ENCODE measurements at regions not wholly inside any gene's neighbourhood (a gene's known extent, or its start where the extent isn't known, plus 50 kb on each side); places are given as distances from the start of the nearest gene placed in this dataset.

GRCh38 chr9:135320331-135320730 lies 159.3 kb upstream of the PPP1R26 start:
- no peak for DNase-seq (ENCODE audit: low read depth)

DNA sequence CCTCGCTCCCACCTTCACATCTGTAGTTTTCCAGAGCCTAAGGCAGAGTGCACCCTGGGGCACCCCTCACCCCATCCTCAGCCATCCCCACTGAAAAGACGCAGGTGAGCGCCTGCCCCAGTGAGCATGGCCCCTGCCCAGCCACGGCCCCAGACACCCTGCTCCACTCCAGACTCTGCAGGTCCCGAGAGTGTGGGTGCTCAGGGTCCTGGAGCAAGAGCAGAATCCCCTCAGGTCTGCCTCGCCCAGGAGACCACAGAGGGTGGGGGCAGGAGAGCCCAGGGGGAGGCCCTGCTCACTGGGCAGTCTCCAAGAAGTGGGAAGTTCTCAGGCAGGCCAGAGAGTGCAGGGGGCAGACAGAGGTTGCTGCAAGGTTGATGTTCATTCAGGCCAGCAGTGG lies 158.6 kb upstream of the PPP1R26 start:
- no peak for DNase-seq (ENCODE audit: low read depth)

DNA sequence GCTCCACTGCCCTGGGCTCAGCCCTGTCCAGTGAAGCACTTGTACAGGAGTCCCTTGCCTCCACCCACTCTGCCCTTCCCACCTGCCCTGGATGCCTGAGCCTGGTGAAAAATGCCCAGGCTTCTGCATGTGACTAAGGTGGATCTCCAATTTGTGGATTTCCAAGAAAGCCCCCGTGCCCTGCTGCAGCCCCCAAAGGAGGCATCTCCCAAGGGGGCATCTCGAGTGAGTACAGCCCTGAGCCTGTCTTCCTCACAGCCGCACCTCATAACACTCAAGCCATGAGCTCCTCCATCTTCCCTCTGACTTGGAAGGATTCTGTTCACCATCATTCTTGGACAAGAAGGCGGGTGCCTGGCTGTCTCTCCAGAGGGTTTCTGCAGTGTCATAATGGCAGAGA lies 158.0 kb upstream of the PPP1R26 start:
- no peak for DNase-seq (ENCODE audit: low read depth)

DNA sequence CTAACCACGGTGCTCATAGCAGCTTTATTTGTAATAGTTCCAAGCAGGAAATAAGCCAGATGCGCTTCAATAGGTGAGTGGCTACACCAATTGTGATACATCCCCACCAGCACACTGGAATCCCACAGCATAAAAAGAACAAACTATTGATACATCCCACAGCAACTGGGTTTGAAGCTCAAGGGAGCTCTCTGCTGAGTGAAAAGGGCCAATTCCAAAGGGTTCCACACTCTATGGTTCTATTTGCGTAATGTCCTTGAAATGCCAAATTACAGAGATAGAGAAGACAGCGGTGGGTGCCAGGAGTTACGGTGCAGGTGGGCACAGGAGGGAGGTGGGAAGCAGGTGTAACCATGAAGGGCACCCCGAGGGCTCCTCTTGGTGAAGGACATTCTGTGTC lies 155.3 kb upstream of the PPP1R26 start:
- no peak for DNase-seq (ENCODE audit: low read depth)

DNA sequence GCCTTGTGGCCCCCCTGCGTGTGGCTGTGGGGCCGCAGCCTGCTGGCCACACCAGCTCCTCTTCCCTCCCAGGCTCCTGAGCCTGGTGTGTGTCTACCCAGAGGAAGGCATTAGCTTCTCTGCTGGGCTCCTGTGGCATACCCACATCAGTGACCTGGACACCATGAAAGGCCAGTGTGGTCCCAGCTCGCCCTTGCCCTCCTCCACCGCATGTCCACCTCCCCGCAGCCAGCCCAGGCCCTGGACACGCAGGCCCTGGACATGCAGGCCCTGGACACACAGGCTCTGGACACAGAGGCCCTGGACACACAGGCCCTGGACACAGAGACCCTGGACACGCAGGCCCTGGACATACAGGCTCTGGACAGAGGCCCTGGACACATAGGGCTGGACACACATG lies 153.4 kb upstream of the PPP1R26 start:
- no peak for DNase-seq (ENCODE audit: low read depth)

- no peak for DNase-seq (ENCODE audit: low read depth)
Observed at GRCh38 chr9:135326633-135327152, 152.9 kb upstream of the PPP1R26 start.

GRCh38 chr9:135328485-135329417 lies 150.8 kb upstream of the PPP1R26 start:
- DNase-seq (ENCODE audit: low read depth) = no peak

- no peak for DNase-seq (ENCODE audit: low read depth)
Observed at GRCh38 chr9:135329571-135330306, 149.8 kb upstream of the PPP1R26 start.

DNA sequence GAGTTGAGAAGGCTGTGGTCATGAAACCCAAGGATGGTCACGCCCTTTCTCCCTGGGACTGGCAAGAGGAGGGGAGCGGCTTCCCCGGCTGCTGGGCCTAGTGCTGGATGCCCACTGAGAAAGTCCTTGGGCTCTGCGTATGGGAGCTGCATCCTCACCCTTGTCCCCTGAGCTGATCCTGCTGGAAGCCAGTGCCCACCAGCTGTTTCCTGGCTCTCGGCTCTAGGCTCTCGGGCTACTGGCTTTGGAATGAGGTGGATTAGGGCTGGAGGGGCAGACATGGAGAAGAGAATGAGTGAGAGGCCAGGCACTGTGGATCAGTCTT lies 149.3 kb upstream of the PPP1R26 start:
- DNase-seq (ENCODE audit: low read depth) = no peak

GRCh38 chr9:135330685-135331590 lies 148.6 kb upstream of the PPP1R26 start:
- no peak for DNase-seq (ENCODE audit: low read depth)

DNA sequence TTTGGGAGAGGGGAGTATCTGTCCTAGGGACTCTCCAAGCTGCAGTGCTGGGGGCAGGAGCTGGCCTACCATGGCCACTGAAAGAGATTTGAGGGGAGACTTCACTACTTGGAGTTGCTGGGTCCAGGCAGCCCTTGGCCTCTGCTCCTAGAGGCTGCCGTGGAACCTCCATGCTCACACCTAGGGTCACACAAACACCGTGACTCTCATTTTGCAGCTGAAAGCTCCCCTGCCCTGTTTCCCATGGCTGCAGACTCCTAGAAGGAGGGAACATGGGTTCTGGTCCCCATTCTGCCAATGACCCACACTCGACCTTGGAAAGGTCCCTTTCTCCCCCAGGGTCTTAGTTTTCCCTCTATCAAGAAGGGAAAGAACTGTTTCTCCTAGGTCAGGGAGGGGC lies 147.1 kb upstream of the PPP1R26 start:
- DNase-seq (ENCODE audit: low read depth) = no peak

- DNase-seq (ENCODE audit: low read depth) = no peak
Observed at GRCh38 chr9:135332979-135333748, 146.4 kb upstream of the PPP1R26 start.

DNA sequence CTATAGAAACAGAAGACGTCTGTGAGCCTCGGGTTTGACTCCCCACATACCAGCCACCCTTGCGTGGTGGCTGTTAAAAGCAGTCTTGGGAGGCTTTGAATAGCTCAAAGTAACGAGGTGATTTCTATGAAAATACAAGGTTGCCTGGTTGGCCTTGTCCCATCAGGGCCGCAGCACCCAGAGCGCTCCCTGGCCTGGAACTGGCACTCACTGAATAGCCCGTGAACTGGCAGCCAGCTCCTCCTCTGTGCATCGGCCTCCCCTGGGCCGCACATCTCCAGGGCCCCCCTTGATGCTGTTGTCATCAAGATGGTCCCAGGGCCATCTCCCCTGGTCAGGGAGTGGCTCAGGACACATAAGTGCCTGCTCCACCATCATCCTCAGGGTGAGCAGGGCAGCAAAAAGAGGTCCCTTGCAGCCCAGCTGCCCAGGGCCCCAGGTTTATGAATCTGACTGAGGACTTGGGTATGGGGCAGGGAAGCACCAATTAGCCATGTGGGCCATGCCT lies 144.6 kb upstream of the PPP1R26 start:
- no peak for DNase-seq (ENCODE audit: low read depth)

- no peak for DNase-seq (ENCODE audit: low read depth)
Observed at GRCh38 chr9:135335691-135336181, 143.8 kb upstream of the PPP1R26 start.

DNA sequence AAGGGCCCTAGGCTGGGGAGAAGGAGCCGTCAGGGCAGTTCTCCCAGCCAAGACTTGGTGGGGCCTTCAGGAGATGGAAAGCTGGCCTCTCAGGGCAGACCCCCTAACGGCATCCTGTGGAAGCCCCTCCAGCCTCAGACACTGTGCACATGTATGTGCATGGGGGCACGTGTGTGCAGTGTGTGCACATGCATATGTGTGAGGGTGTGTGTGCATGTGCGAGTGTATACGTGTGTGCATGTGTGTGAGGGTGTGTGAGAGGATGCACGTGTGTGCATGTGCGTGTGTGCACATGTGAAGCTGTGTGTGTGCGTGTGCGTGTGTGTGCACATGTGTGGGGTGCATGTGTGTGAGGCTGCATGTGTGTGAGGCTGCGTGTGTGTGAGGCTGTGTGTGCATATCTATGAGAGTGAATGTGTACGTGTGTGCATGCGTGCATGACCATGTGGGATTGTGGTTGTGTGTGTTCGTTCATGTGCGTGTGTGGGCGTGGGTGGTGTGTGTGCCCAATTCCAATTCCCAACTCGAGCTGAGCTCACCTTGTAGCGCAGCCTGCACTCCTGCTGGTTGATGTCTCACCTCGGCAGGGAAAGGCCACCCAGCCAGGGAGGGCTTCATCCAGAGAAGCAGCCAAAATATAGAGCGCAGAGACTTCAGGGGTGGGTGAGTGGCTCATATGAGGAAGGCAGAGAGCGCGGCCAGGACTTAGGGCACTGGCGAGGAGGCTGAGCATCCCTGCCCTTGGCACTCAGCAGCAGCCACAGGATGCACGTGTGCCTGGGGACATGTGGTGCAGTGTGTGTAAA lies 142.7 kb upstream of the PPP1R26 start:
- DNase-seq (ENCODE audit: low read depth) = no peak

GRCh38 chr9:135338546-135338945 lies 141.0 kb upstream of the PPP1R26 start:
- no peak for DNase-seq (ENCODE audit: low read depth)

DNA sequence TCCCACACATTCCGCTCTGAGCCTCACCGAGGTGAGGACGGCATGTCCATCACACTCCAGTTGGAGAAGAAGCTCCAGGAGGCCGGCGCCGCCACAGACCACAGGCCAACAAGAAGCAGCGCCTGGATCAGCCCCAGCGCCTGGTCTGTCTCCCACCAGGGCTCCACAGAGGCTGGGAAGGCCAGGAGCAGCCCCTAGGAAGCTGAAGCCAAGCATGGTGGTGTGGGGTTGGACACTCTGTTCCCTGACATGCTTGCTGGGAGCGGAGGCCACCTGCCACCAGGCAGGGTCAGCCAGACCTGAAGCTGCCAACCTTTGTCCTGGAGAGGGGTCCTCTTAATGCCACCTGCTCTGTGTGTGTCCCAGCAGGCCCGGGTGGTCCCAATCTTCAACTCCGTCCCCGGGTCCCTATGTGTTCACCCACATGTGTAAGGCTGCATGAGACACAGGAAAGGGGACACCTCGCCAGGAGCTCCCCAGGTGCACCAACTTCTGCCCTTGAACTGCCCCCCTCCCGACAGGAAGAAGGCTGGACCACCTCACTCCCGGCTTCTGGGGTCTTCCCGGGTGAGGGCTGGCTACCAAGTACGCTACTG lies 140.1 kb upstream of the PPP1R26 start:
- no peak for DNase-seq (ENCODE audit: low read depth)

DNA sequence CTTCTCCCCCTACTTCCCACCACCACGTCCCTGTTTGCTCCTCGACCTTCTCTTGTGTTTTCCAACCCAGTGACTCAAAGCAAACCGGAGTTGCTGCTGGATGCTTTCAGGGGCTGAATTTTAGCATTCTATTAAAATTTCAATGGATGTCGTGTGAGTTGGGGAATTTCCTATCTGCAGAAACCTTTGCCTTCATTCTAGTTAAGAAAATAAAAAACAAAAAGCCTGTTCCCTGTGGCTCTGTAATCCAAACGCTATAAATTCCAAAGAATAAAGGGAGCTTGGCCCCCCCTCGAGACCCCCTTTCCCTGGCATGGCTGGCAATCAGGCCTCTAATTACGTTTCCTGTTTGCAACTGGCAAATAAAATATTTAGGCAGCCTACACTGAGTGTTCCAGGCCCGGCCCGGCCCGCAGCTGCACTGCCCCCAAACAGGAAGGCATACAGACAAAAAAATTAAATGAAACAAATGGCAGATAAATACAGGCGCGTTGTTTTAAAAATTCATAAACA lies 139.4 kb upstream of the PPP1R26 start:
- no peak for DNase-seq (ENCODE audit: low read depth)

DNA sequence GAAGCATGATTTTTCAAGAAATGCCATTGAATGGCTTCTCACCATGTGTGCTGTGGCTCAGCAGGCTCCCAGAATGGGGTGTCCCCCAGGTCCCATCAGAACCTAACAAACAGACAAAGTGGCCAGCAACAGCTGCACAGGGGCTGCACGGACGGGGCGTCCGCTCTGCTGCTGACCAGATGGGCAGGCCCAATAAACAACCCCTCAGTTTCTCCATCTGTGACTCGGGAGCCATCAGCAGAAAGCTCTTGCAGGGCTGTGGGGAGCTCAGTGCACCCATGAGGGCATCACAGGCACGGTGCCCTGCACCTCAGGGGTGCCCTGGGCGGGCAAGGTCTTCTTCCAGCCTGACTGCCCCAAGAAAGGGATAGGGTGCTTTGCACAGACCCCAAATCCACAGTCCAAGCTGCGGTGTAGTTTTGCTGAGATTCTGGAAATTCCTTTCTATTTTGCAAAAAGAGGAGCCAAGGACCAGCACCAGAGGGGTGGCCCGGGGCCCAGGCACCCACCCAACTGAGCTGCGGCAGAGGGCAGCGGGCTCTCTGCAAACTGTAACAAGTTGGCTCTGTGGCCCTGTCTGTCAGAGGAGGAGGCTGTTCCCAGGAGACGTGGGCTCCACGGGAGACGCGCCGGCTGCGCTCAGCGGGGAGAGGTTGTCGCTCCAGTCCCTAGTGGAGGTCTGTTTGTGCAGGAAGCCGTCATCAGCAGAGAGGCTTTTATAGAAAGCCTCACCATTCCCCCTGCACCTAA lies 138.7 kb upstream of the PPP1R26 start:
- DNase-seq (ENCODE audit: low read depth) = no peak

All from GM04504 (cell line).